IPS DF 19.7 (cell line): ENCODE measurements at regions not wholly inside any gene's neighbourhood (a gene's known extent, or its start where the extent isn't known, plus 50 kb on each side); places are given as distances from the start of the nearest gene placed in this dataset.
"Not testable (repeated sequence)": the region's sequence is repeated elsewhere in the genome, so short reads cannot be mapped to it uniquely, and the experiment has no call there.

Source experiments
- DNase-seq: peaks from one replicate; pipeline ENCODE4 v3.0.0-alpha.2; 2013; ENCODE audit warnings: low read depth, low spot score

- DNase-seq = no peak
Observed at GRCh38 chr6:126665551-126665950, 325.6 kb downstream of the CENPW start.

- no peak for DNase-seq
Observed at GRCh38 chr6:126667071-126667470, 327.2 kb downstream of the CENPW start.

- DNase-seq = no peak
Observed at GRCh38 chr6:126667728-126668127, 327.8 kb downstream of the CENPW start.

- no peak for DNase-seq
Observed at GRCh38 chr6:126672649-126673048, 332.7 kb downstream of the CENPW start.

GRCh38 chr6:126673749-126674148, 333.8 kb downstream of the CENPW start:
- not testable (repeated sequence) for DNase-seq

GRCh38 chr6:126682440-126682839, 342.5 kb downstream of the CENPW start:
- no peak for DNase-seq

- no peak for DNase-seq
Observed at GRCh38 chr6:126685182-126685581, 345.3 kb downstream of the CENPW start.

- DNase-seq = no peak
Observed at GRCh38 chr6:126696921-126697693, 357.2 kb downstream of the CENPW start.

- DNase-seq = no peak
Observed at GRCh38 chr6:126698732-126699240, 358.9 kb downstream of the CENPW start.

GRCh38 chr6:126701676-126702560, 362.0 kb downstream of the CENPW start:
- no peak for DNase-seq

- DNase-seq = no peak
Observed at GRCh38 chr6:126716032-126716431, 376.1 kb downstream of the CENPW start.

- DNase-seq = no peak
Observed at GRCh38 chr6:126716826-126717509, 377.1 kb downstream of the CENPW start.

- DNase-seq = no peak
Observed at GRCh38 chr6:126718600-126719327, 378.8 kb downstream of the CENPW start.

GRCh38 chr6:126720304-126720703, 380.4 kb downstream of the CENPW start:
- DNase-seq = no peak

- DNase-seq = no peak
Observed at GRCh38 chr6:126721581-126722160, 381.8 kb downstream of the CENPW start.

- DNase-seq = no peak
Observed at GRCh38 chr6:126722411-126722810, 382.5 kb downstream of the CENPW start.

- no peak for DNase-seq
Observed at GRCh38 chr6:126723541-126724170, 383.7 kb downstream of the CENPW start.

- DNase-seq = no peak
Observed at GRCh38 chr6:126724821-126725220, 384.9 kb downstream of the CENPW start.

- not testable (repeated sequence) for DNase-seq
Observed at GRCh38 chr6:126726454-126726853, 386.5 kb downstream of the CENPW start.

GRCh38 chr6:126738146-126738545, 380.3 kb upstream of the RSPO3 start:
- DNase-seq = no peak
